NCI-H128 (cell line): ENCODE measurements at regions not wholly inside any gene's neighbourhood (a gene's known extent, or its start where the extent isn't known, plus 50 kb on each side); places are given as distances from the start of the nearest gene placed in this dataset.

Experiments
- DNase-seq: peaks from one replicate; lab custom pipeline; 2025; ENCODE audit not compliant: unreplicated experiment; lab: John Stamatoyannopoulos, UW

- peak; percentile 12 for DNase-seq
Observed at GRCh38 chr1:168913711-168914463, 184.9 kb upstream of the DPT start.

GRCh38 chr1:168917309-168917708 lies 188.3 kb upstream of the DPT start:
- DNase-seq: no peak

- DNase-seq: no peak
Observed at GRCh38 chr1:168917796-168918195, 188.7 kb upstream of the ATP1B1 start.

- DNase-seq: no peak
Observed at GRCh38 chr1:168918860-168919741, 187.4 kb upstream of the ATP1B1 start.

GRCh38 chr1:168920456-168921094 lies 185.9 kb upstream of the ATP1B1 start:
- no peak for DNase-seq

GRCh38 chr1:168921629-168922028 lies 184.9 kb upstream of the ATP1B1 start:
- DNase-seq: no peak

- DNase-seq: no peak
Observed at GRCh38 chr1:168923521-168924136, 182.9 kb upstream of the ATP1B1 start.

GRCh38 chr1:168924976-168925375 lies 181.5 kb upstream of the ATP1B1 start:
- DNase-seq: no peak

- no peak for DNase-seq
Observed at GRCh38 chr1:168926236-168926635, 180.3 kb upstream of the ATP1B1 start.

GRCh38 chr1:168932539-168932938 lies 174.0 kb upstream of the ATP1B1 start:
- no peak for DNase-seq

GRCh38 chr1:168933141-168933805 lies 173.2 kb upstream of the ATP1B1 start:
- no peak for DNase-seq

- no peak for DNase-seq
Observed at GRCh38 chr1:168939110-168939946, 167.2 kb upstream of the ATP1B1 start.

GRCh38 chr1:168939947-168940223 lies 166.6 kb upstream of the ATP1B1 start:
- no peak for DNase-seq

GRCh38 chr1:168941640-168942039 lies 164.8 kb upstream of the ATP1B1 start:
- DNase-seq: no peak

GRCh38 chr1:168942165-168942564 lies 164.3 kb upstream of the ATP1B1 start:
- DNase-seq: no peak

GRCh38 chr1:168945870-168946269 lies 160.6 kb upstream of the ATP1B1 start:
- DNase-seq: no peak

GRCh38 chr1:168947041-168947440 lies 159.4 kb upstream of the ATP1B1 start:
- no peak for DNase-seq

GRCh38 chr1:168949672-168950071 lies 156.8 kb upstream of the ATP1B1 start:
- no peak for DNase-seq

- no peak for DNase-seq
Observed at GRCh38 chr1:168957818-168958217, 148.7 kb upstream of the ATP1B1 start.
